OCI-LY3 (cell line): ENCODE measurements at regions not wholly inside any gene's neighbourhood (a gene's known extent, or its start where the extent isn't known, plus 50 kb on each side); places are given as distances from the start of the nearest gene placed in this dataset.

Experiments used
- H2AFZ ChIP-seq: fragments of 200-600, 300-600 bp; shearing (Covaris generic); 2 replicates; pipeline ENCODE4 v1.6.0; 2014; ENCODE audit warnings: antibody characterized with exemption, low read depth, low read length
- H3K27ac ChIP-seq: fragments of 200-600, 300-600 bp; sonication (generic); 2 replicates; pipeline ENCODE4 v1.5.1; 2014; ENCODE audit warnings: mild to moderate bottlenecking, low read length, moderate library complexity, mixed read lengths
- H3K27me3 ChIP-seq: fragments of 200-600, 300-600 bp; sonication (generic); 2 replicates; pipeline ENCODE4 v1.6.1; 2014; ENCODE audit warnings: low read depth, low read length, mixed read lengths
- H3K36me3 ChIP-seq: fragments of 200-600, 300-600 bp; sonication (generic); replicated peaks from 2 replicates; pipeline ENCODE3; 2014; ENCODE audit warnings: low read depth, low read length, mixed read lengths
- H3K4me1 ChIP-seq: fragments of 300-600, 200-600 bp; sonication (generic); 2 replicates; pipeline ENCODE4 v1.6.1; 2014; ENCODE audit warnings: low read length, mixed read lengths
- H3K4me2 ChIP-seq: fragments of 200-600, 300-600 bp; sonication (generic); 2 replicates; pipeline ENCODE4 v1.6.1; 2014; ENCODE audit warnings: low read length, mixed read lengths
- H3K4me3 ChIP-seq: fragments of 300-600, 200-600 bp; sonication (generic); 2 replicates; pipeline ENCODE4 v1.5.1; 2014; ENCODE audit warnings: antibody characterized with exemption, mild to moderate bottlenecking, low read length, moderate library complexity
- H3K79me2 ChIP-seq: fragments of 300-600, 200-600 bp; shearing (Covaris generic); 2 replicates; pipeline ENCODE4 v1.6.1; 2014; ENCODE audit warnings: mild to moderate bottlenecking, low read length, mixed read lengths
- H3K9ac ChIP-seq: fragments of 300-600, 200-600 bp; shearing (Covaris generic); 2 replicates; pipeline ENCODE4 v1.6.0; 2014; ENCODE audit warnings: mild to moderate bottlenecking, low read length, moderate library complexity
- H3K9me3 ChIP-seq: fragments of 200-600, 300-600 bp; shearing (Covaris generic); 2 replicates; pipeline ENCODE4 v1.6.1; 2014; ENCODE audit warnings: low read length, mixed read lengths; ENCODE audit not compliant: insufficient read depth
- H4K20me1 ChIP-seq: fragments of 200-600, 300-600 bp; sonication (generic); 2 replicates; pipeline ENCODE4 v1.6.1; 2016; ENCODE audit warnings: low read length, mixed read lengths; ENCODE audit not compliant: insufficient read depth
- EZH2phosphoT487 ChIP-seq: fragments of 200-600 bp; shearing (Covaris generic); IDR thresholded peaks from 2 replicates; pipeline ENCODE4 v1.6.1; 2018; ENCODE audit warnings: antibody characterized with exemption, mixed run types, low read depth
- TF ChIP-seq, protein P1 (sequence below): fragments of 200-600, 300-600 bp; sonication (generic); IDR thresholded peaks from 2 replicates; pipeline ENCODE4 v1.5.1; 2014; ENCODE audit warnings: antibody characterized with exemption, low read length, low read depth

DNA sequence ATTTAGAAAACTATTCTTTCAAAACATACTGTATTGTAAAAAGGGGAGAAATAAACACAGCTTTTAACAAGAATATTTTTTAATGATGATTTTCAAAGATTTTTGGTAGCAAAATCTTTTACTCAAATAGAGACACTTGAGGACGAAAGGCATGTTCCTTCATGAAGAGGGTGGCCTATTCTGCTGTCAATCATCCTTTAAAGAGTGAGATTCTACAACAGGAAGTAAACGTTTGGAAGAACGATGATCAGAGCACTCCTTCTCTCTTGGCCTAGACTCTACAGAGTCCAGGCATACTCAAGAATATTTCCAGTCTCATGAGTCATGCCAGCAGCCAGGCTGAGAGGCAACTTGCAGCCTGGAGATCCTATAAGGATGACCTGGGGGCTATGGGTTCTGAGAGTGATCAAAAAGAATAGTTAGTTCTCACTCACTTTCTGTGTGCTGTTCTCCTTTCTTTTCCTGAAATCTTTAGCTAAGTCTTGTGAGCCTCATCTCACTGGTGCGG lies 62.4 kb upstream of the TCF4 start:
- H2AFZ ChIP-seq = peak overlapping the region; percentile 34; the same call in 1 of the 2 replicates
- no peak overlapping the region for H3K27ac ChIP-seq
- H3K79me2 ChIP-seq = no peaks in the 10 kb centered on the region
- H3K27me3 ChIP-seq = no peaks in the 10 kb centered on the region
- H3K9ac ChIP-seq = no peak overlapping the region
- no peak overlapping the region for H3K4me2 ChIP-seq
- no peaks in the 10 kb centered on the region for H4K20me1 ChIP-seq
- no peak overlapping the region for H3K4me3 ChIP-seq
- no peak for TF ChIP-seq EZH2phosphoT487
- TF ChIP-seq, protein P1, sequence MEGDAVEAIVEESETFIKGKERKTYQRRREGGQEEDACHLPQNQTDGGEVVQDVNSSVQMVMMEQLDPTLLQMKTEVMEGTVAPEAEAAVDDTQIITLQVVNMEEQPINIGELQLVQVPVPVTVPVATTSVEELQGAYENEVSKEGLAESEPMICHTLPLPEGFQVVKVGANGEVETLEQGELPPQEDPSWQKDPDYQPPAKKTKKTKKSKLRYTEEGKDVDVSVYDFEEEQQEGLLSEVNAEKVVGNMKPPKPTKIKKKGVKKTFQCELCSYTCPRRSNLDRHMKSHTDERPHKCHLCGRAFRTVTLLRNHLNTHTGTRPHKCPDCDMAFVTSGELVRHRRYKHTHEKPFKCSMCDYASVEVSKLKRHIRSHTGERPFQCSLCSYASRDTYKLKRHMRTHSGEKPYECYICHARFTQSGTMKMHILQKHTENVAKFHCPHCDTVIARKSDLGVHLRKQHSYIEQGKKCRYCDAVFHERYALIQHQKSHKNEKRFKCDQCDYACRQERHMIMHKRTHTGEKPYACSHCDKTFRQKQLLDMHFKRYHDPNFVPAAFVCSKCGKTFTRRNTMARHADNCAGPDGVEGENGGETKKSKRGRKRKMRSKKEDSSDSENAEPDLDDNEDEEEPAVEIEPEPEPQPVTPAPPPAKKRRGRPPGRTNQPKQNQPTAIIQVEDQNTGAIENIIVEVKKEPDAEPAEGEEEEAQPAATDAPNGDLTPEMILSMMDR = no peak
- H3K4me1 ChIP-seq = no peaks in the 10 kb centered on the region; the same call in 1 of the 2 replicates
- no peaks in the 10 kb centered on the region for H3K36me3 ChIP-seq
- no peaks in the 10 kb centered on the region for H3K9me3 ChIP-seq

DNA sequence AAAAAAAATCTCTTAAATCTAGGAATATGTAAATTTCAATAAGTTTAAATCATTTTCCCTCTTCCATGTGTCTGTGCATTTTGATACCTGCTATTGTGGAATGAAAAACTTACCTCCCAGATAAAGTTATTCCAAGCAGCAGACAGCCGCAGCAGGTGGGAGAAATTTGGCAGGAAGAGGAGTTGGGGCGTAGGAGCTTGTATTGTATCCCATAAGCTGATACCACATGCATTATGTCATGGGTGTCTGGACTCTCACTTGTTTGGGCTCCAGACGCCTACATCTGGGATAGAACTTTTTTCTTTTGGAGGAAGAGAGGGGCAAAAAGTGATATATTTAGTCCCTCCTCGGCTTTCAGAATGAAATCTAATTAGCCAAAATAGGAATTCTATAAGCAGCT lies 59.3 kb upstream of the TCF4 start:
- Histone ChIP-seq H3K4me3 (no peak overlapping the region), H3K4me1 (no peaks in the 10 kb centered on the region; the same call in 1 of the 2 replicates), H3K4me2 (no peak overlapping the region), H3K36me3 (peaks cover 6% of the 10 kb centered on the region), H4K20me1 (no peaks in the 10 kb centered on the region), H3K9me3 (peaks cover 7% of the 10 kb centered on the region; the same call in 1 of the 2 replicates), H2AFZ (no peak overlapping the region), H3K9ac (no peak overlapping the region), H3K79me2 (no peaks in the 10 kb centered on the region), H3K27me3 (no peaks in the 10 kb centered on the region), H3K27ac (no peak overlapping the region)
- TF ChIP-seq, protein P1 = no peak

DNA sequence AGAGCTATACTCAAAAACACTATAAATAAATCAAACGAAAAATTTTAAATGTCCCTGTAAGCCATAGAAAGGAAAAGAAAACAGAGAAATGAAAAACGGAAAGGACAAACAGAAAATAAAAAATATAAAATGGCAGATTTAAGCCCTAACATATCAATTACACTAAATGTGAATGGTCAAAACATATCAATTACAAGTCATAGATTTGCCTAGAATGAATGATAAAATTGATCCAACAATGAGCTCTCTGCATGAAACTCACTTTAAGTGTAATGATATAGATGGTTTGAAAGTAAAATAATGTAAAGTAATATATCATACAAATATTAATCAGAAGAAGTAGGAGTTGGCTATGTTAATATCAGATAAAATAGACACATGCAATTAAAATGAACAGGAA lies 54.2 kb upstream of the TCF4 start:
- TF ChIP-seq EZH2phosphoT487 = no peak
- TF ChIP-seq, protein P1 = no peak
- Histone ChIP-seq H3K9ac (no peak overlapping the region), H4K20me1 (no peaks in the 10 kb centered on the region), H3K4me2 (no peak overlapping the region), H3K36me3 (peaks cover 14% of the 10 kb centered on the region), H2AFZ (no peak overlapping the region), H3K27me3 (no peaks in the 10 kb centered on the region), H3K27ac (no peak overlapping the region), H3K4me1 (no peaks in the 10 kb centered on the region), H3K9me3 (peaks cover 23% of the 10 kb centered on the region), H3K4me3 (no peak overlapping the region), H3K79me2 (no peaks in the 10 kb centered on the region)

DNA sequence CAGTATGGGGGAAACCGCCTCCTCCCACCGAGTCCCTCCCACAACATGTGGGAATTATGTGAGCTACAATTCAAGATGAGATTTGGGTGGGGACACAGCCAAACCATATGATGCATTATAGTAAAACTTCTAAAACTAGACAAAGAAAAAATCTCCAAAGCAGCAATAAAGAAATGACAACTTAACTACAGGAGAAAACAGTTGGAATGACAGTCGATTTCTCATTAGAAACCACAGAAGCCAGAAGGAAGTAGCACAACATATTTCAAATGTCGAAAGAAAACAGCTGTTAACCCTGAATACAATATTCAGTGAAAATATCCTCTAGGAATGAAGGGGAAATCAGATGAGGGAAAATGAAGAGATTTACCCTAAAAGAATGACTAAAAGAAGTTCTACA lies 53.5 kb upstream of the TCF4 start:
- Histone ChIP-seq H3K9ac (no peak overlapping the region), H3K4me2 (no peak overlapping the region), H3K4me3 (no peak overlapping the region), H3K79me2 (no peaks in the 10 kb centered on the region), H3K27ac (no peak overlapping the region), H4K20me1 (no peaks in the 10 kb centered on the region), H3K4me1 (no peaks in the 10 kb centered on the region), H2AFZ (no peak overlapping the region), H3K27me3 (no peaks in the 10 kb centered on the region), H3K9me3 (peaks cover 23% of the 10 kb centered on the region), H3K36me3 (peaks cover 14% of the 10 kb centered on the region)
- TF ChIP-seq, protein P1 = no peak
- TF ChIP-seq EZH2phosphoT487 = no peak
